ENCODE measurements at regions not wholly inside any gene's neighbourhood (a gene's known extent, or its start where the extent isn't known, plus 50 kb on each side); places are given as distances from the start of the nearest gene placed in this dataset.
"Not testable (repeated sequence)": the region's sequence is repeated elsewhere in the genome, so short reads cannot be mapped to it uniquely, and the experiment has no call there.

DNA sequence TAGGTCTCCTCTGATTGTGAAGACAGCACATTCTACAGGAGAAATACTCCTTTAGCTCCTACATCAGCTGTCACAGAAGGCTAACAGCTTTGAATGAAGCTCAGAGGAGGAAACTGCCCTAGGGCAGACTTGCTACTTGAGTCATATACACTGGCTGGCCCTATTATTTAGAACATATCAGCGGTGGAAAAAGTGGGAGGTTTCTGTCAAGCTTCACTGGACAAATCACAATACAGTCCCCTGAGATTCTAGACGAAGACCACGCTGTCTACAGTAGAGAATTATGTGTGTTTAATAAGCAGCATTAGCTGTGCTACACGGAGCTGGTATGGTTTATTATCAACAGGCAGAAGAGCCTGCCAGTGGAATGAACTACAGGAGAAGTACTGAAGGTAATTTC, 230.9 kb upstream of the FSIP2 start:
- DNase-seq (ENCODE audit: low read depth): no peak

DNA sequence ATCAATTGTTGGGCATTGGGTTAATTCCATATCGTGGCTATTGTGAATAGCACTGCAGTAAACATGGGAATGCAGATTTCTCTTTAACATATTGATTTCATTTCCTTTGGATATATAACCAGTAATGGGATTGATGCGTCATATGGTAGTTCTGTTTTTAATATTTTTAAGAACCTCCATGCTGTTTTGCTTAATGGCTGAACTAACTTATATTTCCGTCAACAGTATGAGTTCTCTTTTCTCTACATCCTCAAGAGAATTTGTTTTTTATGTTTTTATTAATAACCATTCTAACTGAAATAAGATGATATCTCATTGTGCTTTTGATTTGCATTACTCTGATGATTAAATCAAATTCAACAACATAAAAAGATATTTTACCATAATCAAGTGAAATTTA, 228.5 kb upstream of the FSIP2 start:
- DNase-seq (ENCODE audit: low read depth): no peak

DNA sequence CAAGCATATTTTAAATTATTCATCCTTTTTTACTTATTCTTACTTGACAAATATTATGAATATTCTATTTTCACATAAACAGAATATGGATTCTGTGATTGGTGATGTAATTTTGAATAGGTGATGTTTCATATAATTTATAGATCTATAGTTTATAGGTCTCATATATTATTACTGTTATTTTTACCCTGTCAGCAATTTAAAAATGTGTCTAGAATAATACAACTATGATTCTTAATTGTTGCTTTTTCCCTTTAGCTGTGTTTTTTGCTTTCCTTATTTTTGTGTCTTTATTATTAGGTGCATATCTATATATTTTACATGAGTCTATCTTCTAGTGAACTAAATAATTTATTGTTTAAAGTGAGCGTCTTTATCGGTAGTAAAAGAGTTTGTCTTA, 226.7 kb upstream of the FSIP2 start:
- DNase-seq (ENCODE audit: low read depth): no peak

DNA sequence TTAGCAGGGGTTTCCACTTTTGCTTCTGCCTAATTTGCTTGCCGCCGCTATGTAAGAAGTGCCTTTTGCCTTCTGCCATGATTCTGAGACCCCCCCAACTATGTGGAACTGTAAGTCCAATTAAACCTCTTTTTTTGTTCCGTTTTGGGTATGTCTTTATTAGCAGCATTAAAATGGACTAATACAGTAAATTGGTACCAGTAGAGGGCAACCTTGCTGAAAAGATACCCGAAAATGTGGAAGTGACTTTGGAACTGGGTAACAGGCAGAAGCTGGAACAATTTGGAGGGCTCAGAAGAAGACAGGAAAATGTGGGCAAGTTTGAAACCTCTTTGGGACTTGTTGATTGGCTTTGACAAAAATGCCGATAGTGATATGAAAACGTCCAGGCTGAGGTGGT, 216.1 kb upstream of the FSIP2 start:
- DNase-seq (ENCODE audit: low read depth): no peak

DNA sequence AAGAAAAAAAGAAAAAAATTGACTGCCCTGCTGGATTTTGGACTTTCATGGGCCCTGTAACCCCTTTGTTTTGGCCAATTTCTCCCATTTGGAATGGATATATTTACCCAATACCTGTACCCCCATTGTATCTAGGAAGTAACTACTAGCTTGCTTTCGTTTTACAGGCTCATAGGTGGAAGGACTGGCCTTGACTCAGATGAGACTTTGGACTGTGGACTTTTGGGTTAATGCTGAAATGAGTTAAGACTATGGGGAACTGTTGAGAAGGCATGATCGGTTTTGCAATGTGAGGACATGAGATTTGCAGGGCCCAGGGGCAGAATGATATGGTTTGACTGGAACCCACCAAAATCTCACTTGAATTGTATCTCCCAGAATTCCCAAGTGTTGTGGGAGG, 214.4 kb upstream of the FSIP2 start:
- DNase-seq (ENCODE audit: low read depth): not testable (repeated sequence)

DNA sequence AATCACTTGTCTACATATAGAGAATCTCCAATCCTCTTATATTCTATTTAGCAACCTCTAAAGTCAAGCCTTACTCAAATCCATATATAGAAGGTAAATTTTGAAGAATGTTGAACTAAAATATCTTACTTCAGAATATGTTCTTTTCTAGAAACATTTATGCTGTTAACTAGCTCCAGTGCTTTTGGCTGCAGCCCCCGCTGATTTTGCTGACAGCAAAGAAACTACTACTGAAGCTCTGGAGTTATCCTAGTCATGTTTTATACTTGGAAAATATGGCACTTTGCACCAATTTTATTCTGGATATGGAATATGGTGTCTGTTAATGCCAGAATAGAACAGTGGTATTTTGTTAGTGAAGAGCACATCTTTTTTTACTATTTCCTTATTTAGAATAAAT, 212.4 kb upstream of the FSIP2 start:
- no peak for DNase-seq (ENCODE audit: low read depth)

DNA sequence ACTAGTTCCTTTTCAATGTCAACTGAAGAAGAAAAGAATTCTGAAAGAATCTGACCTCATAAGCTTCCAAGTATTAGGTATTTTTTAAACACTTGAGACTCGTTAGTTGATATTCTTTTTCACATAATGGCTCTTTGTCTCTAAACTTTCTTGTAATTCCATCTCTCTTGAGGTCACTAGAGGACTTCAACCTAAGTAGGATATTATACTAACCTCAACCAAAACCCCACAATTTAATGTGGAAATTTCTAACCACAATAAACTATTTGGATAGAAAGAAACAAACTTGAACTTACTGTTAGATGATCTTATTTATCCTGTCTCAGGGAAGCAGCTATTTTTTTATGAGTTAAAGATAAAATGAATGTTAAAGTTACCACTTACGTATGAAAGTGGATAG, 206.9 kb upstream of the FSIP2 start:
- DNase-seq (ENCODE audit: low read depth): no peak

DNA sequence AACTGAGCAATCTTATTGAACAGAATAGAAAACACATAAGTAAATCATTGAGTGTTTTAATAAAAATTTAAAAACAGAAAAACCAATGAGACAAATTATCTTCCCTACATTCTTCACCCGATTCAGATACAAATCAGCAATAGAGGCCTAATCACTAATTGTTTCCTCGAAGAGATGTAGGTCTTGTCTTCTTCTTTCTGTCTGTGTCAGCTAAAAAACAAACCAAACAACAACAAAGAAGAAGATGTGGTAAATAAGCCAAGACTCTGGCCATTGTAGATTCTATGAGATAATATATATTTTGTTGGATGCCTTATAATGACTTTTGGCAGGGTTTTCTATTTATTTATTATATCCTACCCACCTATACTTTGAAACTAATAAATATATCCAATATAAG, 200.9 kb upstream of the FSIP2 start:
- no peak for DNase-seq (ENCODE audit: low read depth)

DNA sequence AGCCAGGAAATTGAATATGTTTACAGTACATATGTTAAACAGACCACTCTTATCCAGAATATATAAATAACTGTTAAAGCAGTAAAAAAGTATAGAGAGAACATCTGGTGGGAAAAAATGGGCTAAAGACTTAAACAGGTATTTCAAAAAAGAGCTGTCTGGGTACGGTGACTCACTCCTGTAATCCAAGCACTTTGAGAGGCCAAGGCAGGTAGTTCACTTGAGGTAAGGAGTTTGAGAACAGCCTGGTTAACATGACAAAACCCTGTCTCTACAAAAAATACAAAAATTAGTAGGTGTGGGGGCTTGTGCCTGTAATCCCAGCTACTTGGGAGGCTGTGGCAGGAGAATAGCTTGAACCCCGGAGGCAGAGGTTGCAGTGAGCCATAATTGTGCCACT, 171.4 kb upstream of the FSIP2 start:
- no peak for DNase-seq (ENCODE audit: low read depth)

DNA sequence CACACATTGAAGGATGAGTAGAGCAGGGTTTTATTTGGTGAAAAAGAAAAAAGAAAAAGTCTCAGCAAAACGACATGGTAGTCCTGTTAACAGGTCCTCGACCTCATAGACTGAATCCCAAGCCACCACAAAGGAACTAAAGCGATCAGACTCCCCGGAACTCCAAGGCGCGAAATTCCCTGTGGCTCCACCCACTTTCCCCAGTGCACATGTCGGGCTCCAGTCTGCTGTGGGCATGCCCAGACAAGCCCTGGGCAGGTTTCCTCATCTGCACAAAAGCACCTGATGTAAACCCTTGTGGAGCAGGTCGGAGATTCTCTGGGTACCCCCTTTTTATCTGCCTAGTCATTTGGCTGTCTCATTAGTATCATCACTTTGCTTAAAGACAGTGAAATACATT, 170.7 kb upstream of the FSIP2 start:
- no peak for DNase-seq (ENCODE audit: low read depth)

DNA sequence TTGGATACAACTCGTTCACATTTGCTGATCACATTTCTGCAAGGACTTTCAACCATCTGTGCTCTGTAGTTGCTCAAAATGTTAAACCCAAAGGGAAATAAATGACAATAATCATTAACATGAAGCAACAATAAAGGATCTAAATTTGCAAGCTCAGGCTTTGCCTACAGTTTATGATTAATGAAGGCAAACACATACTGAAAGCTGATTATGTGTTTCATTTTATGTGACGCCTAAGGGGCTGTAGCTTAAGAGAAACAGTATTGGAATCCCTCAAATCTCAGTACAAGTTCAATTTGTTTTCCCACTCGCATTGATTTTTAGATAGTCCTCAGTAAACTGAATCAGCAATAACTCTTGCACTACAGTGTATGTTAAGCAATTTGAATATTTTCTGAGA, 160.3 kb upstream of the FSIP2 start:
- no peak for DNase-seq (ENCODE audit: low read depth)

DNA sequence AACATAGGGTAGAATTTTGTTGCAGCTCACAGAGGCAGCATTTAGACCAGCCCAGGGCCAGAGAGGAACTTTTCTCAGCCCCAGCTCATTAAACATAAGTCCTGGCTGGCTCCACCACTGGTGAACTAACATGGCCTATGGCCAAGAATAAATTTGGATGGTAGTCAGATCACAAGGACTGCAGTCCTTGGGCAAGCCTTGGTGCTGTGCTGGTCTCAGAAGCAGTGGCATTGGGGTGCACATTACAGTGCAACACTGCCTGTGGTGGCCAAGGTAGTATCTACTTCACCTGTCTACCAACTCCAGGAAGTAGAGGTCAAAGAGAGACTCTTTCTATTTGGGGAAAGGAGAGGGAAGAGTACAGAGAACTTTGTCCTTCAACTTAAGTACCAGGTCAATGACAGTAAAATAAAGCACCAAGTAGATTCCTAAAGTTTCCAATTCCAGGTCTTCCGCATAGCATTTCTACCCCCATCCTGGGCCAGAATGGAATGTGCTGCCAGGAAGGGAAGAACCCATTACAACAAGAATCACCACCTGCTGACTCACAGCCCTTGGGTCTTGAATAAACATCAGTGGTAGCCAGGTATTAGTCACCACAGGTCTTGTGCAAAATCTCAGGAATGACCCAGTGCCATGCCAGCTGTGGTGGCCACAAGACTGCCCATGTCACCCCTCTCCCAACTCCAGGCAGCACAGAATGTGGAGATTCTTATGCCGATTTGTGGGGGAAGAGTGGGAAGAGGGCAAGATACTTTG, 155.4 kb upstream of the FSIP2 start:
- DNase-seq (ENCODE audit: low read depth): peak; percentile 55

DNA sequence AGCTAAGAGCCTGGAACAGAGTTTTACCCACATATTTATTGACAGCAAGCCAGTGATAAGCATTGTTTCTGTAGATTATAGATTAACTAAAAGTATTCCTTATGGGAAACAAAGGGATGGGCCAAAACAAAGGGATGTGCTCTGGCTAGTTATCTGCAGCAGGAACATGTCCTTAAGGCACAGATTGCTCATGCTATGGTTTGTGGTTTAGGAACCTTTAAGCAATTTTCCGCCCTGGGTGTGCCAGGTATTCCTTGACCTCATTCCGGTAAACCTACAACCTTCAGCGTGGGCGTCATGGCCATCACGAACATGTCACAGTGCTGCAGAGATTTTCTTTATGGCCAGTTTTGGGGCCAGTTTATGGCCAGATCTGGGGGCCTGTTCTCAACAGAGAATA, 153.4 kb upstream of the FSIP2 start:
- not testable (repeated sequence) for DNase-seq (ENCODE audit: low read depth)

DNA sequence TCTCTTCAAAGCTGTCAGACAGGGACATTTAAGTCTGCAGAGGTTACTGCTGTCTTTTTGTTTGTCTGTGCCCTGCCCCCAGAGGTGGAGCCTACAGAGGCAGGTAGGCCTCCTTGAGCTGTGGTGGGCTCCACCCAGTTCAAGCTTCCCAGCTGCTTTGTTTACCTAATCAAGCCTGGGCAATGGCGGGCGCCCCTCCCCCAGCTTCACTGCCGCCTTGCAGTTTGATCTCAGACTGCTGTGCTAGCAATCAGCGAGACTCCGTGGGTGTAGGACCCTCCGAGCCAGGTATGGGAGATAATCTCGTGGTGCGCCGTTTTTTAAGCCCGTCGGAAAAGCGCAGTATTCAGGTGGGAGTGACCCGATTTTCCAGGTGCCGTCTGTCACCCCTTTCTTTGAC, 147.3 kb upstream of the FSIP2 start:
- DNase-seq (ENCODE audit: low read depth): not testable (repeated sequence)

DNA sequence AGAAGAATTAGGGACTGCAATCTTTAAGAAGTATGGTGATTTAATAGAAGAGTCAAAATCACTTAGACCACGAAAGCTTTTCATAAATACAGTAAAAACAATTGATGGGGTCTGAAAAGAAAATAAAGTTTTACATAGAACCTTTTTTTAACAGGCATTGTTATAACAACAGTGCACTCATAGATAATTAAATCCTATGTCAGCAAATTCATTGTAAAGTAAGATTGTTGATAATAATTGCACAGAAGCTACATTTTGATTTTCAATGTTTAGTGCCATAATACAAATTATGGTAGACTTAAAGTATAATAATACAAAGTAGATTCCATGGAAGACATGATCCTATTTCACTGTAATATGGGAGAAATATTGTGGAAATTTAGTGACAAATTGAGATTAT, 130.7 kb upstream of the FSIP2 start:
- DNase-seq (ENCODE audit: low read depth): no peak

DNA sequence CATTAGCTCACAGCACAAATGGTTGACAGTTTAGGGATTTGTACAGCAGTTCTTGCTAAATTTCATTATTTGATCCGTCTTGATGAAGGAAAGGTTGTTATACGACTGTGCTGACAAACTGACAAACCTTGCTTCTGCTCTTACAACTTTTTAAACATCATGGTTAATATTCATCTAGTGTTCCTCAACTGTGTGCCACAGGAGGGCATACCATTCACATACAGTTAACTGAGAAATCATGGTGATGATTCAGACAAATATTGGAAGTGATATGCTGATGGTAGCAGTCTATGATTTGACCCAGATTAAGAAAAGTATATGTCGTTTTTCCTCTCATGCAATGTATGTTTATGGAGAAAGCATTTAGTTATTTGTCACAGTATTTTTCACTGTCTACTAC, 129.8 kb upstream of the FSIP2 start:
- no peak for DNase-seq (ENCODE audit: low read depth)

DNA sequence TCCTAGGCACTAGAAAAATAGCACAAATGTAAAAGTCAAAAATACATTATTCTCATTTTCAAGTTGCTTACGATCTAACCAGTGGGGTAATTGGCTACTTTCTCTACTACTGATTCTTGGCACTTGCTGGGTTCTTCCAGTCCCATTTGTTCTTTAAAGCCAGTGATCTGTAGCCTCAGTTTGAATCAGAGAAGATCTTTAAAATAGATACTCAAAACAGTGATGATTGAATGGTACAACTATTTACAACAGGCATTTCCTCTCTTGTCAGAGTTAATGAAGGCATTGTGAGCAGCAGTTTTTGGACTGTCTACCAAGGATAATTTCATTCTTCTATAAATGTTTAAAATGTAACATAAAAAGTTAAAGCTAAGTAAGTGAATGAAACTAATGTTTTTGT, 128.3 kb upstream of the FSIP2 start:
- DNase-seq (ENCODE audit: low read depth): no peak

DNA sequence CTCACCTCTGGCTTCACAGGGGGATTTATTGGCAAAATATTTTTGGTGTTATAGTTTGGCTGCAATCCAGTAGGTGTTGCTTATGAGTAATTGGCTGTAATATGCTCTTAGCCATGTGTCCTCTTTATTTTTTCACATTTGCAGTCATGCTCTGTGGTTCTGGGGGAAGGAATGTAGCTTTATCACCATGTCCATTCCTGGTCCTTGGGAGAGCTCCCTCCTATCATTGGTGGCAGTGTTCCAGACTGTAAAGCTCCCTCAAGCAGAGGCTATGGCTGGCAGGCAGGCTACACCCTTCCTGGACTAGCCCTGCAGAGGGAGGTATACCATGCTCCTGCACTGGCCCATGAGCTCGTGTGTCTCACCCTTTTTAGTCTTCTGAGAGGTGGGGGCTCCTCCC, 120.0 kb upstream of the FSIP2 start:
- DNase-seq (ENCODE audit: low read depth): peak; percentile 30

DNA sequence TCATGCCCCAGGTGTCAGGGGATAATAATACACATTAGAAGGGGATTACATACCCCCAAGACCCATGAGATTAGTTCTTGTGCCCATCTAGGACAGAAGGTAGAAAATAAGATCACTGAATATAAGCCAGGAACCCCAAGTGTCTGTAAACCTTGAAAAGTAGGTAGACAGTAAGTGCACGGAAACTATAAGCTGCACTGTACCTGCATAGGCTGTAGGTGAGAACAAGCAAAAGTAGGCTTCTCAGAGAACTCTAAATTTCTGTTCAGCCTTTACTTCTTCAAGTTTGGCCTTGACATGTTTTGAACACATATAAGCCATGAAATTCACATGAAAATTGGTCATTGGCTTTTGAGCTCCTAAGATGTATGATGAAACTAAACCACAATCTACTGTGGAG, 113.0 kb upstream of the FSIP2 start:
- no peak for DNase-seq (ENCODE audit: low read depth)

DNA sequence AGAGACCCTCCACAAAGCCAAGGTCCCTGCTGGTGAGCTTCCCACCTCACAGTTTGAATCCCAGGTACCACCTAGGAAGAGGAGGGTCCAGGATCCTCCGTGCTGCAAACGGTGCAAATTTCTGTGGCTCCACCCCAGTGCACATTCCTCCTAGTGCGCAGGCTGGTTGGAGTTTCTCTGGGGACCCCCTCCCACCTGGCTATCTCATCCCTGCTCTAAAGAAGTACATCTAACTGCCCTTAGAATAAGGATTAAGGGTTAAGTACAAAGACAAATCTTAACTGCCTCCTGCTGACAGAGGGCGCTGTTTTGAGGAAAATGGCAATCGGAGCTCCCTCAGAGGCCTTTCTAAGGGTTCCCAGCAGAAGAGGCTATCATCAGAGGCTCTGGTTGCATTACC, 109.6 kb upstream of the FSIP2 start:
- no peak for DNase-seq (ENCODE audit: low read depth)

DNA sequence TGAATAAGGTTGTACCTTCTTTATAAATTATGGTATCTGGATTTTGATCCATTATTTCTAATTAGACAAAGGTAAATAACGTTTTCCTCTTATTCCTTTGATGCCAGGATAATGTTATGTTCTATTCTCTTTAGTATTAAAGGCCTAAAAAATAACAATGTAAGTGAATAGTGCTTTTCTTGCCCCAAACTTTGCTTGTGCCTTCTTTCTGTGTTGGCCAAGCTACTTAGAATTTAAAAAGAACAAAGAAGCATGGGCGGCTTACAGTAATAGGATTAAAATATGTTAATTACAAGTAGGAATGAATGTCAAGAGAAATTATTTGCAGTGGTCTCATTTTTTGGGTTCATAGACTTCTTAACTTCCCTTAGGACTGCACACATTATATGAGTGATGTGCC, 105.0 kb upstream of the FSIP2 start:
- DNase-seq (ENCODE audit: low read depth): no peak

DNA sequence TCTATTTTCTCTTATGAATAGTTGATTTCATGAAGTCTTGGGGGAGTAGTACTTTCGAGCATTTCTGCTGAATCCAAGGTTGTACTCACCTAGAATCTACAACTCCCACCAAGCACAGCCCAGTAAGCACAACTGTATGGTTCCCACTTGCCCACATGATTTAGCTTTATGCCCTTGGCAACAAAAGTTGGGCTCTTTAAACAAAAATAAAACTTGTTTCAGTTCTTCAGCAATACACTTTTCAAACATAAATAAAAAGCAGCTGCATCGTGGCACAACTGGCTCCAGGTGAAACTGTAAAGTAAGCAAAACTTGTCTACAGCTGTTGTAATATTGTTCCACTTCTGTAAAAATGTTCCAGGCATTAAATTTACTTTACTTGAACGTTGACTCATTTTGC, 99.8 kb upstream of the FSIP2 start:
- no peak for DNase-seq (ENCODE audit: low read depth)

DNA sequence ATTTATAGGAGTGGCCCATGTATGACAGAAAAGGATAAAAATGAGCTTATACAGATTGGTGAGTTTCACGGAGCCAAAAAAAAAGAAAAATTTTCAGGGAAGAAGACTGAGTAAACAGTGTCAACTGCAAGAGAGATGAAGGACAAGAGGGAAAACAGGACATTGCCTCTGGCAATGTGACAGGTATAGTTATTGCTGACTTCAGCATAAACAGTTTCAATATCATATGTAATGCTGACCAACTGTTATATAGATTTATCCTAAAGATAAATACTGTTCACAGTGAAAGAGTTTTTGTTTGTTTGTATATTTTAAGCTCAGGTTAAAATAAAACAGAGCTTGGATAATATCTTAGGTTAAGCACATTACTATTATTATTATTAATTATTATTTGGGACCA, 98.0 kb upstream of the FSIP2 start:
- DNase-seq (ENCODE audit: low read depth): no peak

DNA sequence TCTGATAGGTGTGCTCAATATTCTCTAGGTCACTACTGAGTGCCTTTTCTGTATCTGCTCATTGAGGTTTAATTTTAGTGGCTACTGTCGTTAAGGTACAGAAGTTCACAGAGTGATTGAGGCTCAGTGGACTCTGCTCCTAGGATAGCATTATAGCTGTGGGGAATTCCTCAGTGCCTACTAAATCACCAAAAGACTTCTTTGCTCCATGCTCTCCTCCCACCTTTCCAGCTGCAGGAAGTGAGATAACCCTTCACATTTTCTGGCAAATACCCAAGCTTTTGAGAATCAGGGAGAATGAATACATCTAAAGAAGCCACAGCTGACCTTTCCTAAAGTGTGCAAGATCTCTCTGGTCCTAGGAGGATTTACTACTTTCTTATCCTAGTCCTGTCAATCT, 95.2 kb upstream of the FSIP2 start:
- DNase-seq (ENCODE audit: low read depth): no peak

DNA sequence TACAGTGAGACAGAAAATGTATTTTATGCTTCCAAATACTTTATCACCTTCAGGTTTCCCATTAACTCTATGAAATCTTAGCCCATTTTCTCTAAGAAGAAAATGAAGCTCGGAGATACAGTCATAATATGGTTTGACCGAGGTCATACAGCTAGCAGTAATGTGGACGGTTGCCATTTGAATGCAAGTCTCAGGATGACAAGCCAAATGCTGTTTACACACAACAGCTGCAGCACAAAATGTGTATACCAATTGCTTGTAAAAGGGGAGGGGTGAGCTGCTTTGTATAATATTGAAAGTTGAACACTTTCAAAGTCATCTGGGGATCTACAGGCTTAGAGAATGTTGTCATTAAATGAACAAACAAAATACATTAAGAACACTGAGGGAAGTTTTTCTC, 93.8 kb upstream of the FSIP2 start:
- no peak for DNase-seq (ENCODE audit: low read depth)
